Panc1 (cell line): ENCODE measurements at regions not wholly inside any gene's neighbourhood (a gene's known extent, or its start where the extent isn't known, plus 50 kb on each side); places are given as distances from the start of the nearest gene placed in this dataset.

Experiments
- ATAC-seq: fragments of 200-7000 bp; cut with Tn5 transposase; 2 replicates; pipeline ENCODE4 v1.9.1; 2020; ENCODE audit warnings: mild to moderate bottlenecking, moderate library complexity
- BruUV-seq: library from RNA; stranded (reverse); fragments of 400-500 nt; replicated peaks from 2 replicates; lab custom pipeline; 2021; lab: Mats Ljungman, UMichigan
- CTCF ChIA-PET: fragments of 300-600 bp; sonication (Branson Sonifier 250); formaldehyde crosslinking; loops from one replicate; lab custom pipeline; 2022; ENCODE audit warnings: antibody characterized with exemption; lab: Charles Lee
- POLR2A ChIA-PET: fragments of 300-600 bp; sonication (Branson Sonifier 250); formaldehyde crosslinking; loops from one replicate; lab custom pipeline; 2022; ENCODE audit warnings: antibody characterized with exemption; lab: Charles Lee
- DNase-seq: peaks from one replicate; pipeline ENCODE4 v3.0.0-alpha.2; 2010; ENCODE audit warnings: low read depth, low spot score
- H3K27ac ChIP-seq: 2 replicates; pipeline ENCODE4 v1.5.1; 2011; ENCODE audit warnings: mild to moderate bottlenecking, low read length, inconsistent platforms
- H3K27me3 ChIP-seq: fragments of 200-500 bp; sonication (Bioruptor generic); 2 replicates; pipeline ENCODE4 v1.6.0; 2014; ENCODE audit warnings: low read length, inconsistent platforms; ENCODE audit not compliant: control insufficient read depth, insufficient read depth
- H3K36me3 ChIP-seq: fragments of 200-500 bp; sonication (Bioruptor generic); 2 replicates; pipeline ENCODE4 v1.5.1; 2014; ENCODE audit warnings: inconsistent platforms, mild to moderate bottlenecking, low read length, moderate library complexity; ENCODE audit not compliant: control insufficient read depth, insufficient read depth
- H3K4me1 ChIP-seq: 2 replicates; pipeline ENCODE4 v1.5.1; 2011; ENCODE audit warnings: inconsistent platforms, mild to moderate bottlenecking, low read length, moderate library complexity; ENCODE audit not compliant: control insufficient read depth, insufficient read depth
- H3K4me3 ChIP-seq, 2 experiments: 2 replicates each; pipeline ENCODE4 v1.5.1; 2011 to 2012; ENCODE audit warnings: low read depth in 2 of 2, low read length in 2 of 2, mild to moderate bottlenecking in 2 of 2, inconsistent platforms in 1 of 2, moderate library complexity in 1 of 2
- H3K9me3 ChIP-seq: fragments of 200-500 bp; sonication (Bioruptor generic); 2 replicates; pipeline ENCODE4 v1.5.1; 2014; ENCODE audit warnings: low read depth, mild to moderate bottlenecking, inconsistent platforms, low read length, moderate library complexity; ENCODE audit not compliant: control insufficient read depth, insufficient read depth
- POLR2AphosphoS5 ChIP-seq: IDR thresholded peaks from 2 replicates; pipeline ENCODE4 v1.6.1; 2012; ENCODE audit warnings: mild to moderate bottlenecking, low read depth, low read length, moderate library complexity
- SIN3A ChIP-seq: IDR thresholded peaks from 2 replicates; pipeline ENCODE4 v1.6.1; 2012; ENCODE audit warnings: low read depth, mild to moderate bottlenecking, low read length, moderate library complexity, borderline replicate concordance; ENCODE audit not compliant: insufficient read depth
- TCF7L2 ChIP-seq: IDR thresholded peaks from 2 replicates; pipeline ENCODE4 v1.6.1; 2011; ENCODE audit warnings: mild to moderate bottlenecking, low read depth, low read length, inconsistent platforms
- in situ Hi-C: cut with HindIII; loops from 2 replicates; pipeline ENCODE4 v1.10.0; 2016; ENCODE audit warnings: low sequenced_read_pairs, low pct_unique_long_range_greater_than_20kb
- intact Hi-C: fragments of 100-400 bp; cut with micrococcal nuclease; formaldehyde crosslinking; loops from one replicate; pipeline ENCODE4 v1.10.0; 2022; ENCODE audit not compliant: unreplicated experiment
- TF ChIP-seq, protein P1 (sequence below), 2 experiments: IDR thresholded peaks; 2 replicates each; pipeline ENCODE4 v1.6.1; 2011 to 2012; ENCODE audit warnings: low read depth in 2 of 2, control low read depth in 1 of 2, low read length in 1 of 2, mild to moderate bottlenecking in 1 of 2, moderate library complexity in 1 of 2; ENCODE audit not compliant: insufficient read depth in 1 of 2
- TF ChIP-seq, protein P2 (sequence below): fragments of 450-650 bp; IDR thresholded peaks from 2 replicates; pipeline ENCODE4 v1.5.1; 2017; ENCODE audit warnings: mild to moderate bottlenecking

DNA sequence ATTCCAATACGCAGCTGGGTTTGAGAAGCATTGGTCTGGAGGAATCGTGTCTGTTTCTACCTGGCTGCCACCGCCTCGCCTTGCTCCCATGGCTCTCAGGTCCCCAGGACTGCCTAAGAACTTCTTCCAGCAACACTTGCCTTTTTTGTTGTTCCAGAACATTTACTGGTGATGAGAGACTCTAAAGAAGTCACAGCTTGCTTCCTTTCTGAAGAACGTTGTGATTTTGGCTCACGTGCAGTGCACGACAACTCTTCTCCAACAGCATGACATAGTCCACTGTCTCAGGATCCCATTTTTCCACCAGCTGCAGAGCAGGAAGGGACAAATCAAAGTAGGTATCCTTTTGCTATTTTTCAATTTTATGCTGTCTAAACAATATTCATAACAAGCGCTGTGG lies 940.9 kb downstream of the SLC4A3 start:
- no peak for ATAC-seq
- no peak for TF ChIP-seq SIN3A
- TF ChIP-seq, protein P1, sequence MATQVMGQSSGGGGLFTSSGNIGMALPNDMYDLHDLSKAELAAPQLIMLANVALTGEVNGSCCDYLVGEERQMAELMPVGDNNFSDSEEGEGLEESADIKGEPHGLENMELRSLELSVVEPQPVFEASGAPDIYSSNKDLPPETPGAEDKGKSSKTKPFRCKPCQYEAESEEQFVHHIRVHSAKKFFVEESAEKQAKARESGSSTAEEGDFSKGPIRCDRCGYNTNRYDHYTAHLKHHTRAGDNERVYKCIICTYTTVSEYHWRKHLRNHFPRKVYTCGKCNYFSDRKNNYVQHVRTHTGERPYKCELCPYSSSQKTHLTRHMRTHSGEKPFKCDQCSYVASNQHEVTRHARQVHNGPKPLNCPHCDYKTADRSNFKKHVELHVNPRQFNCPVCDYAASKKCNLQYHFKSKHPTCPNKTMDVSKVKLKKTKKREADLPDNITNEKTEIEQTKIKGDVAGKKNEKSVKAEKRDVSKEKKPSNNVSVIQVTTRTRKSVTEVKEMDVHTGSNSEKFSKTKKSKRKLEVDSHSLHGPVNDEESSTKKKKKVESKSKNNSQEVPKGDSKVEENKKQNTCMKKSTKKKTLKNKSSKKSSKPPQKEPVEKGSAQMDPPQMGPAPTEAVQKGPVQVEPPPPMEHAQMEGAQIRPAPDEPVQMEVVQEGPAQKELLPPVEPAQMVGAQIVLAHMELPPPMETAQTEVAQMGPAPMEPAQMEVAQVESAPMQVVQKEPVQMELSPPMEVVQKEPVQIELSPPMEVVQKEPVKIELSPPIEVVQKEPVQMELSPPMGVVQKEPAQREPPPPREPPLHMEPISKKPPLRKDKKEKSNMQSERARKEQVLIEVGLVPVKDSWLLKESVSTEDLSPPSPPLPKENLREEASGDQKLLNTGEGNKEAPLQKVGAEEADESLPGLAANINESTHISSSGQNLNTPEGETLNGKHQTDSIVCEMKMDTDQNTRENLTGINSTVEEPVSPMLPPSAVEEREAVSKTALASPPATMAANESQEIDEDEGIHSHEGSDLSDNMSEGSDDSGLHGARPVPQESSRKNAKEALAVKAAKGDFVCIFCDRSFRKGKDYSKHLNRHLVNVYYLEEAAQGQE (IDR thresholded peaks at IDR 0.05; ENCODE audit: insufficient read depth in 1 of 2, low read depth in 2 of 2, low read length in 1 of 2), result no peak
- TF ChIP-seq, protein P2, sequence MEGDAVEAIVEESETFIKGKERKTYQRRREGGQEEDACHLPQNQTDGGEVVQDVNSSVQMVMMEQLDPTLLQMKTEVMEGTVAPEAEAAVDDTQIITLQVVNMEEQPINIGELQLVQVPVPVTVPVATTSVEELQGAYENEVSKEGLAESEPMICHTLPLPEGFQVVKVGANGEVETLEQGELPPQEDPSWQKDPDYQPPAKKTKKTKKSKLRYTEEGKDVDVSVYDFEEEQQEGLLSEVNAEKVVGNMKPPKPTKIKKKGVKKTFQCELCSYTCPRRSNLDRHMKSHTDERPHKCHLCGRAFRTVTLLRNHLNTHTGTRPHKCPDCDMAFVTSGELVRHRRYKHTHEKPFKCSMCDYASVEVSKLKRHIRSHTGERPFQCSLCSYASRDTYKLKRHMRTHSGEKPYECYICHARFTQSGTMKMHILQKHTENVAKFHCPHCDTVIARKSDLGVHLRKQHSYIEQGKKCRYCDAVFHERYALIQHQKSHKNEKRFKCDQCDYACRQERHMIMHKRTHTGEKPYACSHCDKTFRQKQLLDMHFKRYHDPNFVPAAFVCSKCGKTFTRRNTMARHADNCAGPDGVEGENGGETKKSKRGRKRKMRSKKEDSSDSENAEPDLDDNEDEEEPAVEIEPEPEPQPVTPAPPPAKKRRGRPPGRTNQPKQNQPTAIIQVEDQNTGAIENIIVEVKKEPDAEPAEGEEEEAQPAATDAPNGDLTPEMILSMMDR, result no peak
- TF ChIP-seq TCF7L2, result no peak
- no peak for TF ChIP-seq POLR2AphosphoS5
- in situ Hi-C loops, result no loop called here

DNA sequence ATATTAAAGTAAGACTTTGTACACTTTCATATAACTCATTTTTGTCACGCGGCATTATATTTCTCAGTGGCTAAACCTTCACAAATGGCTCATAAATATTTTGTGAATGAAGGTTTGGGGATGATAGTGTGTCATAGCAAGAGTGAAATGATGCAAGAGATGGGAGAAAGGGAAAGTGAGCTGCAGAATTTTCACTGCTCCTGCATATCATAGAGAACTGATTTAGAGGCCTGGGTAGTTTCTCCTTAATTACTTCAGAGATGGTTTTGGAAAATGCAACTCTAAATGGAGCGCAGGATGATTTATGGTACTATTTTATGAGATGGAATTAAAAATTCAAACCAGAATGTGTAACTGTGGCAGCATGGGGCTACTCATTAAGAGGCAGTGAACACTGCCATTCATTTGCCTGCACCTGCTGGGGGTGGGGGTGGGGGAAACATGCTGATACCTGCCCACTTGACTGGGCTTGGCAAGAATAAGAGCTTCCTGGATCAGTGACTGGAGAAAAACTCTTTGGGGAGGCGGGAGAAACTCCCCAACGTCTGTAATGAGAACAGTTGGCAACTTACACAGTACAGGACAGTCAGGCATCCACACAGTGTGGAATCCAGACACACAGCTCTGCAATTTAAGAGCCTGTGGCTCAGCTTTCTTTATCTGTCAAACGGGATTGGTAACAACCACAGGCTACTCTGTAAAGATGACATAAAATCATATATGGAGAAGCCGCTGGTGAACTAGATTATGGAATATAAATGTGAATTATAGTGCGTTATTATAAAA lies 941.9 kb downstream of the SLC4A3 start:
- Histone ChIP-seq H3K27me3 (no peaks in the 10 kb centered on the region), H3K36me3 (no peaks in the 10 kb centered on the region), H3K9me3 (no peaks in the 10 kb centered on the region), H3K4me1 (no peaks in the 10 kb centered on the region), H3K27ac (no peak overlapping the region), H3K4me3 (no peak overlapping the region)
- ChIA-PET CTCF (no interaction called here), POLR2A (no interaction called here)
- no TSS peak for BruUV-seq
- in situ Hi-C loops, result no loop called here
- intact Hi-C loops, result no loop called here
- DNase-seq, result no peak
- ATAC-seq, result no peak
- TF ChIP-seq TCF7L2, result no peak
- no peak for TF ChIP-seq SIN3A
- TF ChIP-seq, protein P2, result no peak
- TF ChIP-seq POLR2AphosphoS5, result no peak
- TF ChIP-seq, protein P1 (IDR thresholded peaks at IDR 0.05; ENCODE audit: insufficient read depth in 1 of 2, low read depth in 2 of 2, low read length in 1 of 2), result no peak

More for the DNA sequence above, 940.9 kb downstream of the SLC4A3 start:
- Histone ChIP-seq H3K4me1 (no peaks in the 10 kb centered on the region), H3K36me3 (no peaks in the 10 kb centered on the region), H3K27ac (no peak overlapping the region), H3K9me3 (no peaks in the 10 kb centered on the region), H3K27me3 (no peaks in the 10 kb centered on the region), H3K4me3 (no peak overlapping the region)
- ChIA-PET CTCF (no interaction called here), POLR2A (no interaction called here)
- DNase-seq, result no peak
- intact Hi-C loops, result no loop called here
- BruUV-seq, result no TSS peak
